ENCODE measurements at regions not wholly inside any gene's neighbourhood (a gene's known extent, or its start where the extent isn't known, plus 50 kb on each side); places are given as distances from the start of the nearest gene placed in this dataset.

- DNase-seq (ENCODE audit: low spot score), result no peak
- no peak for TF ChIP-seq CTCF (IDR thresholded peaks at IDR 0.05; ENCODE audit: extremely low read depth, missing control alignments)
Measured at GRCh38 chr22:23509571-23510302, 70.4 kb downstream of the IGLL1 start.

GRCh38 chr22:23504516-23504915 is 75.6 kb downstream of the IGLL1 start:
- TF ChIP-seq CTCF (IDR thresholded peaks at IDR 0.05; ENCODE audit: extremely low read depth, missing control alignments), result no peak
- DNase-seq (ENCODE audit: low spot score), result no peak

- no peak for TF ChIP-seq CTCF (IDR thresholded peaks at IDR 0.05; ENCODE audit: extremely low read depth, missing control alignments)
- no peak for DNase-seq (ENCODE audit: low spot score)
Measured at GRCh38 chr22:23503736-23504440, 76.2 kb downstream of the IGLL1 start.

GRCh38 chr22:23503142-23503541 is 76.9 kb downstream of the IGLL1 start:
- no peak for DNase-seq (ENCODE audit: low spot score)
- no peak for TF ChIP-seq CTCF (IDR thresholded peaks at IDR 0.05; ENCODE audit: extremely low read depth, missing control alignments)

- no peak for DNase-seq (ENCODE audit: low spot score)
- no peak for TF ChIP-seq CTCF (IDR thresholded peaks at IDR 0.05; ENCODE audit: extremely low read depth, missing control alignments)
Measured at GRCh38 chr22:23501708-23502107, 78.4 kb downstream of the IGLL1 start.

GRCh38 chr22:23501261-23501619 is 78.8 kb downstream of the IGLL1 start:
- no peak for TF ChIP-seq CTCF (IDR thresholded peaks at IDR 0.05; ENCODE audit: extremely low read depth, missing control alignments)
- DNase-seq (ENCODE audit: low spot score), result no peak

- no peak for DNase-seq (ENCODE audit: low spot score)
Measured at GRCh38 chr22:23500508-23501260, 79.4 kb downstream of the IGLL1 start.

More at GRCh38 chr22:23500508-23501260, 79.4 kb downstream of the IGLL1 start:
- TF ChIP-seq CTCF (IDR thresholded peaks at IDR 0.05; ENCODE audit: extremely low read depth, missing control alignments), result no peak
